CD4-positive, alpha-beta T cell treated with Interleukin-1 beta for 1 hour (primary cell): ENCODE measurements at regions not wholly inside any gene's neighbourhood (a gene's known extent, or its start where the extent isn't known, plus 50 kb on each side); places are given as distances from the start of the nearest gene placed in this dataset.
"Not testable (repeated sequence)": the region's sequence is repeated elsewhere in the genome, so short reads cannot be mapped to it uniquely, and the experiment has no call there.

ENCODE experiments used
- DNase-seq, 2 donors: peaks; one replicate each; pipeline ENCODE4 v3.0.0-alpha.2; 2020 to 2022

DNA sequence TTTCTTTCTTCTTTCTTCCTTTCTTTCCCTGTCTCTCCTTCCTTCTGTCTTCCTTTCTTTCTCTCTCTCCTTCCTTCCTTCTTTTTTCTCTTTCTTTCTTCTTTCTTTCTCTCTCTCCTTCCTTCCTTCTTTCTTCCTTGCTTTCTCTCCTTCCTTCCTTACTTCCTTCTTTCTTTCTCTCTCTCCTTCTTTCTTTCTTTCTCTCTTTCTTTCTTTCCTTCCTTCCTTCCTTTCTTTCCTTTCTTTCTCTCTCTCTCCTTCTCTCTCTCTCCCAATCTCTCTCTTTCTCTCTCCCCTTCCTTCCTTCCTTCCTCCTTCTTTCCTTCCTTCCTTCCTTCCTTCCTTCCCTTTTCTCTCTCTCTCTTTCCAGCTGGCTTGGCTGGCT is 2806.6 kb downstream of the RPIA start:
- DNase-seq, result not testable (repeated sequence)

DNA sequence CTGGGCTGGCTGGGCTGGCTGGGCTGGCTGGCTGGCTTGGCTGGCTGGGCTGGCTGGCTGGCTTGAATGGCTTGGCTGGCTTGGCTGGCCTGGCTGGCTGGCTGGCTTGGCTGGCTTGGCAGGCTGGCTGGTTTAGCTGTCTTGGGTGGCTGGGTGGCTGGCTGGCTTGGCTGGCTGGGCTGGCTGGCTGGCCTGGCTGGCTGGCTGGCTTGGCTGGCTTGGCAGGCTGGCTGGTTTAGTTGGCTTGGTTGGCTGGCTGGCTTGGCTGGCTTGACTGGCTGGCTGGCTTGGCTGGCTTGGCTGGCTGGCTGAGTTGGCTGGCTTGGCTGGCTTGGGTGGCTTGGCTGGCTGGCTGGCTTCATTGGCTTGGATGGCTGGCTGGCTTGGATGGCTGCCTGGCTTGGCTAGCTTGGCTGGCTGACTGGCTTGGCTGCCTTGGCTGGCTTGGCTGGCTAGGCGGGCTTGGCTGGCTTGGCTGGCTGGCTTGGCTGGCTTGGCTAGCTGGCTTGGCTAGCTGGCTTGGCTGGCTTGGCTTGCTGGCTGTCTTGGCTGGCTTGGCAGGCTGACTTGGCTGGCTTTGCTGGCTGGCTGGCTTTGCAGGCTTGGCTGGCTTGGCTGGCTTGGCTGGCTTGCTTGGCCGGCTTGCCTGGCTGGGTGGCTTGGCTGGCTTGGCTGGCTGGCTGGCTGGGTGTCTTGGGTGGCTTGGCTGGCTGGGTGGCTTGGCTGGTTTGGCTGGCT is 2807.2 kb downstream of the RPIA start:
- not testable (repeated sequence) for DNase-seq

- DNase-seq, result not testable (repeated sequence)
Observed at GRCh38 chr2:91499431-91500050, 2808.1 kb downstream of the RPIA start.

DNA sequence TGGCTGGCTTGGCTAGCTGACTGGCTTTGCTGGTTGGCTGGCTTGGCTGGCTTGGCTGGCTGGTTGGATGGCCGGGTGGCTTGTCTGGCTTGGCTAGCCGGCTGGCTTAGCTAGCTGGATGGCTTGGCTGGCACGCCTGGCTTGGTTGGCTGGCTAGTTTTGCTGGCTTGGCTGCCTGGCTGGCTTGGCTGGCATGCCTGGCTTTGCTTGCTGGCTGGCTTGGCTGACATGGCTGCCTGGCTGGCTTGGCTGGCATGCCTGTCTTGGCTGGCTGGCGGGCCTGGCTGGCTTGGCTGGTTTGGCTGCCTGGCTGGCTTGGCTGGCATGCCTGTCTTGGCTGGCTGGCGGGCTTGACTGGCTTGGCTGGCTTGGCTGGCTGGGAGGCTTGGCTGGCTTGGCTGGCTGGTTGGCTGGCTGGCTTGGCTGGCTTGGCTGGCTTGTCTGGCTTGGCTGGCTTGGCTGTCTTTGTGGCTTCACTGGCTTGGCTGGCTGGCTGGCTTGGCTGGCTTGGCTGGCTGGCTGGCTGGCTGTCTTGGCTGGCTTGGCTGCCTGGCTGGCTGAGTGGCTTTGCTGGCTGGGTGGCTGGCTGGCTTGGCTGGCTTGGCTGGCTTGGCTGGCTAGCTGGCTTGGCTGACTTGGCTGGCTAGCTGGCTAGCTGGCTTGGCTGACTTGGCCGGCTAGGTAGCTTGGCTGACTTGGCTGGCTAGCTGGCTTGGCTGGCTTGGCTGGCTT is 2808.9 kb downstream of the RPIA start:
- DNase-seq, result not testable (repeated sequence)

GRCh38 chr2:91500978-91501310 is 2809.5 kb downstream of the RPIA start:
- DNase-seq, result not testable (repeated sequence)

- not testable (repeated sequence) for DNase-seq
Observed at GRCh38 chr2:91501481-91502080, 2810.1 kb downstream of the RPIA start.

GRCh38 chr2:91503572-91503958 is 2812.1 kb downstream of the RPIA start:
- DNase-seq, result not testable (repeated sequence)

DNA sequence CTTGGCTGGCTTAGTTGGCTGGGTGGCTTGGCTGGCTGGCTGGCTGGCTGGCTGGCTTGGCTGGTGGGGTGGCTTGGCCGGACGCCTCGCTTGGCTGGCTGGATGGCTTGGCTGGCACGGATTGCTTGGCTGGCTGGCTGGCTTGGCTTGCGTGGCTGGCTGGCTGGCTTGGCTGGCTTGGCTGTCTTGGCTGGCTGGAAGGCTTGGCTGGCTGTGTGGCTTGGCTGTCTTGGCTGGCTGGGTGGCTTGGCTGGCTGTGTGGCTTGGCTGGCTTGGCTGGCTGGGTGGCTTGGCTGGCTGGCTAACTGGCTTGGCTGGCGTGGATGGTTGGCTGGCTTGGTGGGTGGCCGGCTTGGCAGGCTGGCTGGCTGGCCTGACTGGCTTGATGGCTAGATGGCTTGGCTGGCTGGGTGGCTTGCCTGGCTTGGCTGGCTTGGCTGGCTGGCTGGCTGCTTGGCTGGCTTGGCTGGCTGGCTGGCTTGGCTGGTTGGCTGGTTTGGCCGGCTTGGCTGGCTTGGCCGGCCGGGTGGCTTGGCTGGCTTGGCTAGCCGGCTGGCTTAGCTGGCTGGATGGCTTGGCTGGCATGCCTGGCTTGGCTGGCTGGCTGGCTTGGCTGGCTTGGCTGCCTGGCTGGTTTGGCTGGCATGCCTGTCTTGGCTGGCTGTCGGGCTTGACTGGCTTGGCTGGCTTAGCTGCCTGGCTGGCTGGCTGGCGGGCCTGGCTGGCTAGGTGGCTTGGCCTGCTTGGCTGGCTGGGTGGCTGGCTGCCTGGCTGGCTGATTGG is 2812.7 kb downstream of the RPIA start:
- DNase-seq, result not testable (repeated sequence)

DNA sequence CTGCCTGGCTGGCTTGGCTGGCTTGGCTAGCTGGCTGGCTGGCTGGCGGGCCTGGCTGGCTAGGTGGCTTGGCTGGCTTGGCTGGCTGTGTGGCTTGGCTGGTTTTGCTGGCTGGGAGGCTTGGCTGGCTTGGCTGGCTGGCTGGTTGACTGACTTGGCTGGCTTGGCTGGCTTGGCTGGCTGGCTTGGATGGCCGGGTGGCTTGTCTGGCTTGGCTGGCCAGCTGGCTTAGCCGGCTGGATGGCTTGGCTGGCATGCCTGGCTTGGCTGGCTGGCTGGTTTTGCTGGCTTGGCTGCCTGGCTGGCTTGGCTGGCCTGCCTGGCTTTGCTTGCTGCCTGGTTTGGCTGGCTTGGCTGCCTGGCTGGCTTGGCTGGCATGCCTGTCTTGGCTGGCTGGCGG is 2817.3 kb downstream of the RPIA start:
- not testable (repeated sequence) for DNase-seq

DNA sequence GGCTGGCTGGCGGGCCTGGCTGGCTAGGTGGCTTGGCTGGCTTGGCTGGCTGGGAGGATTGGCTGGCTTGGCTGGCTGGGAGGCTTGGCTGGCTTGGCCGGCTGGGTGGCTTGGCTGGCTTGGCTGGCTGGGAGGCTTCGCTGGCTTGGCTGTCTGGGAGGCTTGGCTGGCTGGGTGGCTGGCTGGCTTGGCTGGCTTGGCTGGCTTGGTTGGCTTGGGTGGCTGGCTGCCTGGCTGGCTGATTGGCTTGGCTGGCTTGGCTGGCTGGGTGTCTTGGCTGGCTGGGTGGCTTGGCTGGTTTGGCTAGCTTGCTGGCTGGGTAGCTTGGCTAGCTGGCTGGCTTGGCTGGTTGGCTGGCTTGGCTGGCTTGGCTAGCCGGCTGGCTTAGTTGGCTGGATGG is 2817.8 kb downstream of the RPIA start:
- not testable (repeated sequence) for DNase-seq

DNA sequence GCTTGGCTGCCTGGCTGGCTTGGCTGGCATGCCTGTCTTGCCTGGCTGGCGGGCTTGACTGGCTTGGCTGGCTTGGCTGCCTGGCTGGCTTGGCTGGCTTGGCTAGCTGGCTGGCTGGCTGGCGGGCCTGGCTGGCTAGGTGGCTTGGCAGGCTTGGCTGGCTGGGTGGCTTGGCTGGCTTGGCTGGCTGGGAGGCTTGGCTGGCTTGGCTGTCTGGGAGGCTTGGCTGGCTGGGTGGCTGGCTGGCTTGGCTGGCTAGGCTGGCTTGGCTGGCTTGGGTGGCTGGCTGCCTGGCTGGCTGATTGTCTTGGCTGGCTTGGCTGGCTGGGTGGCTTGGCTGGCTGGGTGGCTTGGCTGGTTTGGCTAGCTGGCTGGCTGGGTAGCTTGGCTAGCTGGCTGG is 2819.7 kb downstream of the RPIA start:
- not testable (repeated sequence) for DNase-seq

GRCh38 chr2:91515966-91516365 is 2824.5 kb downstream of the RPIA start:
- DNase-seq, result not testable (repeated sequence)

GRCh38 chr2:91516669-91517068 is 2825.2 kb downstream of the RPIA start:
- DNase-seq, result not testable (repeated sequence)

- not testable (repeated sequence) for DNase-seq
Observed at GRCh38 chr2:91517846-91518245, 2826.4 kb downstream of the RPIA start.

DNA sequence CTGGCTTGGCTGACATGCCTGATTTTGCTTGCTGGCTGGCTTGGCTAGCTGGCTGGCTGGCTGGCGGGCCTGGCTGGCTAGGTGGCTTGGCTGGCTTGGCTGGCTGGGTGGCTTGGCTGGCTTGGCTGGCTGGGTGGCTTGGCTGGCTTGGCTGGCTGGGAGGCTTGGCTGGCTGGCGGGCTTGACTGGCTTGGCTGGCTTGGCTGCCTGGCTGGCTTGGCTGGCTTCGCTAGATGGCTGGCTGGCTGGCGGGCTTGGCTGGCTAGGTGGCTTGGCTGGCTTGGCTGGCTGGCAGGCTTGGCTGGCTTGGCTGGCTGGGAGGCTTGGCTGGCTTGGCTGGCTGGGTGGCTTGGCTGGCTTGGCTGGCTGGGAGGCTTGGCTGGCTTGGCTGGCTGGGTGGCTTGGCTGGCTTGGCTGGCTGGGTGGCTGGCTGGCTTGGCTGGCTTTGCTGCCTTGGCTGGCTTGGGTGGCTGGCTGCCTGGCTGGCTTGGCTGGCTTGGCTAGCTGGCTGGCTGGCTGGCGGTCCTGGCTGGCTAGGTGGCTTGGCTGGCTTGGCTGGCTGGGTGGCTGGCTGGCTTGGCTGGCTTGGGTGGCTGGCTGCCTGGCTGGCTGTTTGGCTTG is 2827.0 kb downstream of the RPIA start:
- not testable (repeated sequence) for DNase-seq

- DNase-seq, result not testable (repeated sequence)
Observed at GRCh38 chr2:91519359-91519758, 2827.9 kb downstream of the RPIA start.

DNA sequence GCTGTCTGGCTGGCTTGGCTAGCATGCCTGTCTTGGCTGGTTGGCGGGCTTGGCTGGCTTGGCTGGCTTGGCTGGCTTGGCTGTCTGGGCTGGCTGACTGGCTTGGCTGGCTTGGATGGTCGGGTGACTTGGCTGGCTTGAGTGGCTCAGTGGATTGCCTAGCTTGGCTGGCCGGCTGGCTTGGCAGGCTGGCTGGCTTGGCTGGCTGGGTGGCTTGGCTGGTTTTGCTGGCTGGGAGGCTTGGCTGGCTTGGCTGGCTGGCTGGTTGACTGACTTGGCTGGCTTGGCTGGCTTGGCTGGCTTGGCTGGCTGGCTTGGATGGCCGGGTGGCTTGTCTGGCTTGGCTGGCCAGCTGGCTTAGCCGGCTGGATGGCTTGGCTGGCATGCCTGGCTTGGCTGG is 2828.4 kb downstream of the RPIA start:
- DNase-seq, result not testable (repeated sequence)

GRCh38 chr2:91520523-91520922 is 2829.1 kb downstream of the RPIA start:
- not testable (repeated sequence) for DNase-seq

DNA sequence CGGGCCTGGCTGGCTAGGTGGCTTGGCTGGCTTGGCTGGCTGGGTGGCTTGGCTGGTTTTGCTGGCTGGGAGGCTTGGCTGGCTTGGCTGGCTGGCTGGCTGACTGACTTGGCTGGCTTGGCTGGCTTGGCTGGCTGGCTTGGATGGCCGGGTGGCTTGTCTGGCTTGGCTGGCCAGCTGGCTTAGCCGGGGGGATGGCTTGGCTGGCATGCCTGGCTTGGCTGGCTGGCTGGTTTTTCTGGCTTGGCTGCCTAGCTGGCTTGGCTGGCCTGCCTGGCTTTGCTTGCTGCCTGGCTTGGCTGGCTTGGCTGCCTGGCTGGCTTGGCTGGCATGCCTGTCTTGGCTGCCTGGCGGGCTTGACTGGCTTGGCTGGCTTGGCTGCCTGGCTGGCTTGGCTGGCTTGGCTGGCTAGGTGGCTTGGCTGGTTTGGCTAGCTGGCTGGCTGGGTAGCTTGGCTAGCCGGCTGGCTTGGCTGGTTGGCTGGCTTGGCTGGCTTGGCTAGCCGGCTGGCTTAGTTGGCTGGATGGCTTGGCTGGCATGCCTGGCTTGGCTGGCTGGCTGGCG is 2829.6 kb downstream of the RPIA start:
- DNase-seq, result not testable (repeated sequence)

DNA sequence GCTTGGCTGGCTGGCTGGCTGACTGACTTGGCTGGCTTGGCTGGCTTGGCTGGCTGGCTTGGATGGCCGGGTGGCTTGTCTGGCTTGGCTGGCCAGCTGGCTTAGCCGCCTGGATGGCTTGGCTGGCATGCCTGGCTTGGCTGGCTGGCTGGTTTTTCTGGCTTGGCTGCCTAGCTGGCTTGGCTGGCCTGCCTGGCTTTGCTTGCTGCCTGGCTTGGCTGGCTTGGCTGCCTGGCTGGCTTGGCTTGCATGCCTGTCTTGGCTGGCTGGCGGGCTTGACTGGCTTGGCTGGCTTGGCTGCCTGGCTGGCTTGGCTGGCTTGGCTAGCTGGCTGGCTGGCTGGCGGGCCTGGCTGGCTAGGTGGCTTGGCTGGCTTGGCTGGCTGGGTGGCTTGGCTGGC is 2830.5 kb downstream of the RPIA start:
- not testable (repeated sequence) for DNase-seq

DNA sequence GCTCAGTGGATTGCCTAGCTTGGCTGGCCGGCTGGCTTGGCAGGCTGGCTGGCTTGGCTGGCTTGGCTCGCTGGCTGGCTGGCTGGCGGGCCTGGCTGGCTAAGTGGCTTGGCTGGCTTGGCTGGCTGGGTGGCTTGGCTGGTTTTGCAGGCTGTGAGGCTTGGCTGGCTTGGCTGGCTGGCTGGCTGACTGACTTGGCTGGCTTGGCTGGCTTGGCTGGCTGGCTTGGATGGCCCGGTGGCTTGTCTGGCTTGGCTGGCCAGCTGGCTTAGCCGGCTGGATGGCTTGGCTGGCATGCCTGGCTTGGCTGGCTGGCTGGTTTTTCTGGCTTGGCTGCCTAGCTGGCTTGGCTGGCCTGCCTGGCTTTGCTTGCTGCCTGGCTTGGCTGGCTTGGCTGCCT is 2831.4 kb downstream of the RPIA start:
- DNase-seq, result not testable (repeated sequence)

GRCh38 chr2:91523751-91524150 is 2832.3 kb downstream of the RPIA start:
- not testable (repeated sequence) for DNase-seq
